A549 (cell line): ENCODE measurements at regions not wholly inside any gene's neighbourhood (a gene's known extent, or its start where the extent isn't known, plus 50 kb on each side); places are given as distances from the start of the nearest gene placed in this dataset.

Source experiments
- EP300 ChIP-seq, 2 experiments: fragments of >200 bp; sonication (Bioruptor Twin); formaldehyde crosslinking; IDR thresholded peaks; 2 replicates in 1 of 2; 3 replicates in 1 of 2; pipeline ENCODE4 v1.6.1; 2016 to 2017
- POLR2A ChIP-seq: IDR thresholded peaks from 2 replicates; pipeline ENCODE4 v1.6.1; 2012; ENCODE audit warnings: mild to moderate bottlenecking, low read length
- RCOR1 ChIP-seq: fragments of 150-350 bp; IDR thresholded peaks from 2 replicates; pipeline ENCODE4 v1.6.1; 2014; ENCODE audit warnings: antibody characterized with exemption, low read length, low read depth

DNA sequence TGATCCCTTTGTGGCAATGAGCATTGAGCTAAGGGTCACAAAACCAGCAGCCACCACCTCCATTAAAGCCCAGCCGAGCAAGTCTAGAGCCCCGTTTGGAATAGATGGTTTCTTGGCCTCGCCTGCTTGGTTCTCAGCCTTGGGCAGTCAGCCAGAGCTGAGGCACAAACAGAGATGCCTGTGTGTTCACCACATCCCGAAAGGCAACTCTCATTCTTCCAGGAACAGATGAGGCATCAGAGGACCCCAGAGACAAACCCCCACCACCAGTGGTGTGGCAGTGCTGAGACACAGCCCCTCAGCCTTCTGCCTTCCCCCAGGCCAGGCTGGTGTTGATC lies 203.3 kb upstream of the ZMIZ1 start:
- TF ChIP-seq EP300 (IDR thresholded peaks at IDR 0.05) (no peak), POLR2A (no peak), RCOR1 (no peak)
